ENCODE measurements at regions not wholly inside any gene's neighbourhood (a gene's known extent, or its start where the extent isn't known, plus 50 kb on each side); places are given as distances from the start of the nearest gene placed in this dataset.

DNA sequence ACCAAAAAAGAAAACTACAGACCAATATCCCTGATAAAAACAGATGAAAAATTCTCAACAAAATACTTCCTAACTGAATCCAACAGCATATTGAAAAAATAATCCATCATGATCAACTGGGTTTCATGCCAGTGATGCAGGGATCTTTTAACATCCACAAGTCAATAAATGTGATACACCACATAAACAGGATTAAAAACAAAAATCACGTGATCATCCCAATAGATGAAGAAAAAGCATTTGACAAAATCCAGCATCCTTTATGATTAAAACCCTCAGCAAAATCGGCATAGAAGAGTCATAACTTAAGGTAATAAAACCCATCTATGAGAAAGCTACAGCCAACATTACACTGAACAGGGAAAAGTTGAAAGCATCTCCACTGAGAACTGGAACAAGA lies 107.5 kb downstream of the DCLK3 start:
- no peak for TF ChIP-seq CTCF (IDR thresholded peaks at IDR 0.05)
- DNase-seq (ENCODE audit: low spot score): no peak
- no peak overlapping the region for H3K27ac ChIP-seq
- no peak overlapping the region for H3K4me3 ChIP-seq

DNA sequence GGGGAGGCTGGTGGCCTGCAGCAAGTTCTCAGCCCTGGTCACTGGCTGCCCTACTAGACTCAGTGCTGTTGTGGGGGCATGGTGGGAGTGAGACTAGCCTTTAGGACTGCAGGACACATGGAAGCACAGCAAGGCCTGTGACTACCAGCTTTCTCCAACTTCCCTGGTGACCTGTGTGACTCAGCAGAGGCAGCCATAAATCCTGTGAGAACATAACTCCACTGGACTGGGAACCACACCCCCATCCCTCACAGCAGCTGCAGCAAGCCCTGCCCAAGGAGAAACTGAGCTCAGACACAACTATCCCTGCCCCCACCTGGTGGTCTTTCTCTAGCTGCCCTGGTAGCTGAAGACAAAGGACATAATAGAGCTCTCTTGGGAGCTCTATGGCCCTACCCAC lies 111.3 kb downstream of the DCLK3 start:
- no peak overlapping the region for H3K27ac ChIP-seq
- TF ChIP-seq CTCF (IDR thresholded peaks at IDR 0.05): no peak
- H3K4me3 ChIP-seq: no peak overlapping the region
- DNase-seq (ENCODE audit: low spot score): no peak

DNA sequence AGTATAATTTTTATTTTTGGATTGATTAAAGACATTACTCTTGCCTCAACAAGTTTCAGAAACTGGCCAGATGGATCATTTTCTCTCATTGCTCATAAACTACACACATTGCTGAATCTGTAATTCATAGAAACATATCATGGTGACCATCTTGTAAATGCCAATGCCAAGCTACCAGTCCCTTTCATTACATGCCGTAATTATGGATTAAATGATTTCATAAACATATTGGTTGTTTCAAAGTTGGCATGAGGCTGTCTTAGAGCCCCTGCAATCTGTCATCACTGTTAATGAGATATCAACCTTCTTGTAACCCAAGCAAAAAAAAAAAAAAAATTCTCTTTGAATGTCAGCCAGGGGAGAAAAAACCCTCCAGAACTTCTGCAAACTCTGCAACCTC lies 112.2 kb downstream of the DCLK3 start:
- H3K27ac ChIP-seq: no peak overlapping the region
- no peak for DNase-seq (ENCODE audit: low spot score)
- no peak for TF ChIP-seq CTCF (IDR thresholded peaks at IDR 0.05)
- no peak overlapping the region for H3K4me3 ChIP-seq

- Histone ChIP-seq H3K4me3 (no peak overlapping the region), H3K27ac (no peak overlapping the region)
- DNase-seq (ENCODE audit: low spot score): no peak
- no peak for TF ChIP-seq CTCF (IDR thresholded peaks at IDR 0.05)
Measured at GRCh38 chr3:36650271-36650671, 114.1 kb downstream of the DCLK3 start.

DNA sequence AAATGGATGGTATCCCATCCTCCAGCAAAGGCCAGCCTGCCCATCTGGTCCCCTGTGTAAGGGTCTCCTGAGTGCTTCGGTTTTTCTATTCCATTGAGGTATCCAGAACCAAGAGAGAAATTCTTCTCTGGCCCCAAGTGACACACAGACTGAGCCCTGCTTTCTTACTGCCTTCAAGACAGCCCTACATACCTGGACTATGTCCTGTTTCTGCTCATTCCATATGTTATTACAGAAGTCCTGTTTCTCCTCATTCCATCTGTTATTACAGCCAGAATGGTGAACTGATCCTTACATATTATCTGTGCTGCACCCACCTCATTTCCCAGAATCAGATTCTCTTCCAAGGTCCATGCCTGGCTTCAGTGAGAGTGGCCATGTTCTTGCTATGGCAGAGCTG lies 115.2 kb downstream of the DCLK3 start:
- H3K27ac ChIP-seq: peak overlapping the region in 1 of 2 donors; percentile 45
- no peak for DNase-seq (ENCODE audit: low spot score)
- H3K4me3 ChIP-seq: no peak overlapping the region
- no peak for TF ChIP-seq CTCF (IDR thresholded peaks at IDR 0.05)

GRCh38 chr3:36648241-36649034 lies 115.9 kb downstream of the DCLK3 start:
- DNase-seq (ENCODE audit: low spot score): no peak
- no peak for TF ChIP-seq CTCF (IDR thresholded peaks at IDR 0.05)
- Histone ChIP-seq H3K27ac (peak overlapping the region in 1 of 2 donors; percentile 45), H3K4me3 (no peak overlapping the region)

- H3K4me3 ChIP-seq: no peak overlapping the region
- no peak for TF ChIP-seq CTCF (IDR thresholded peaks at IDR 0.05)
- no peak overlapping the region for H3K27ac ChIP-seq
- DNase-seq (ENCODE audit: low spot score): no peak
Measured at GRCh38 chr3:36647423-36647853, 116.9 kb downstream of the DCLK3 start.
